NT2/D1 (cell line): ENCODE measurements at regions not wholly inside any gene's neighbourhood (a gene's known extent, or its start where the extent isn't known, plus 50 kb on each side); places are given as distances from the start of the nearest gene placed in this dataset.

Experiments
- YY1 ChIP-seq: IDR thresholded peaks from 2 replicates; pipeline ENCODE4 v1.6.1; 2011; ENCODE audit not compliant: insufficient read length, insufficient read depth
- ZNF274 ChIP-seq: IDR thresholded peaks from 2 replicates; pipeline ENCODE4 v1.6.1; 2011; ENCODE audit warnings: mild to moderate bottlenecking, low read depth, low read length

DNA sequence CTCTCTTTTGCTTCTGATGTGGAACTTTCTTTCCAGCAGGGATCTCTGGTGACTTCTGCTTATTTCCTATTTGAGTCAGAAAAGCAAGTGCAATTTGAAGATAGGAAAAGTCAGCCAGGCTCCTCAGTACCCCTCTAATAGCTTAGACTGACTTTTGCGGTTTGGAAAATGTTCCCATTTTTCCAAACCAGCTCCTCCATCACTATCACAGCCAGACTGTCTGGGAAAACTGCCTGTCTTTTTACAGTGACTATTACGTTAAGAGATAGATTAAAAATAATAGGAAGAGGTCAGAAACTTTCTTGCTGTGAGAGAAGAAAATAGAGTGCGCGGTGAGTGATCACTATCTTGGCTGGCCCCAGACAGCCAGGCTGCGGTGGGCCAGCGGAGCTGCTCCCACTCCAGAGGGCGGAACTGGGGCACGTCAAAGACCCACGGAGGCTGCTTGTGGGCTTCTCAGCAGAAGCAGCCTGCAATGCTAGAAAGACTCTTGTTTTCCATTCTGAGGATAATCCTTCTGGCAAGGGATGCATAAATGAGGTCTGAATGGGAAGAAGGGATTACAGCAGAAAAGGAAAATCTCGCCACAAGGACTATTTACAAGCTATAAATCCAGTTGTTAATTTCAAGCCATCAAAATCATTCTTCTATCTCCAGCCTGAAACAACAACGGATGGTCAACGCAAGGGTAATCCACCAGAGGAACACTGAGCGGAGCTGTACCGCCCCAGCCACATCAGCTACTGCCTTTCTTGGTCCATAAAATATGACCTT is 151.0 kb upstream of the MSX2 start:
- TF ChIP-seq YY1 (no peak), ZNF274 (no peak)
